Upper lobe of left lung (tissue), 4 donors: ENCODE measurements at regions not wholly inside any gene's neighbourhood (a gene's known extent, or its start where the extent isn't known, plus 50 kb on each side); places are given as distances from the start of the nearest gene placed in this dataset.

Source experiments
- CTCF ChIP-seq, 6 experiments: fragments of 450-650 bp in 4 of 6; fragments of 200-600 bp in 2 of 6; sonication (generic) in 2 of 6; IDR thresholded peaks; one replicate each; pipeline ENCODE4 v1.5.1; 2016 to 2019; ENCODE audit warnings: antibody characterized with exemption in 6 of 6
- EP300 ChIP-seq, 4 donors: sonication (generic); formaldehyde crosslinking; IDR thresholded peaks; one replicate each; pipeline ENCODE4 v1.5.1; 2017; ENCODE audit warnings: antibody characterized with exemption in 4 of 4, control low read depth in 2 of 4
- POLR2A ChIP-seq, 4 donors: fragments of 450-650 bp; IDR thresholded peaks; one replicate each; pipeline ENCODE4 v1.5.1; 2016 to 2017; ENCODE audit warnings: antibody characterized with exemption in 4 of 4, mild to moderate bottlenecking in 2 of 4
- POLR2AphosphoS5 ChIP-seq, 2 donors: sonication (generic); formaldehyde crosslinking; IDR thresholded peaks; one replicate each; pipeline ENCODE4 v1.5.1; 2017; ENCODE audit warnings: antibody characterized with exemption in 2 of 2

- TF ChIP-seq CTCF (IDR thresholded peaks at IDR 0.05) (no peak), EP300 (IDR thresholded peaks at IDR 0.05) (no peak), POLR2A (IDR thresholded peaks at IDR 0.05) (no peak), POLR2AphosphoS5 (IDR thresholded peaks at IDR 0.05) (no peak)
These were observed 147.1 kb downstream of the MRPL14 start for GRCh38 chr6:43980004-43980795.
